ENCODE measurements at regions not wholly inside any gene's neighbourhood (a gene's known extent, or its start where the extent isn't known, plus 50 kb on each side); places are given as distances from the start of the nearest gene placed in this dataset.

DNA sequence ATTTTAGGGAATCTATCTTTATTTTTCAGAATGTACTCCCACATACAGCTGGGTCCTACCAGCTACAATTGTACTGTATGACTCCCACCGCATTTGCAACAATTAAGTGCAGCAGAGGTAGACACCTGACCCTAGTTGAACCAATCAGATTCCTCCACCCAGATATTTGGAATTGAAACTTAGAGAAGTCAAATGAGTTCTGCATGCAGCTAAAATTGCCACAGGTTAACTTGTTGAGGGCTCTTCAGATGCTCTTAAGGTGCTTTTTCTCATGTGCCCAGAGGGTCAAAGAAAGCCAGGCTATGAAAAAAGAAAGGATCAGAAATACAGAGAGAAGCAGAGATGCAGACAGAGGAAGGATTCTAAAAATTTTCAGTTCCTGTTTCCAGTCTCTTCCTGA lies 68.0 kb upstream of the TES start:
- TF ChIP-seq, protein P1, sequence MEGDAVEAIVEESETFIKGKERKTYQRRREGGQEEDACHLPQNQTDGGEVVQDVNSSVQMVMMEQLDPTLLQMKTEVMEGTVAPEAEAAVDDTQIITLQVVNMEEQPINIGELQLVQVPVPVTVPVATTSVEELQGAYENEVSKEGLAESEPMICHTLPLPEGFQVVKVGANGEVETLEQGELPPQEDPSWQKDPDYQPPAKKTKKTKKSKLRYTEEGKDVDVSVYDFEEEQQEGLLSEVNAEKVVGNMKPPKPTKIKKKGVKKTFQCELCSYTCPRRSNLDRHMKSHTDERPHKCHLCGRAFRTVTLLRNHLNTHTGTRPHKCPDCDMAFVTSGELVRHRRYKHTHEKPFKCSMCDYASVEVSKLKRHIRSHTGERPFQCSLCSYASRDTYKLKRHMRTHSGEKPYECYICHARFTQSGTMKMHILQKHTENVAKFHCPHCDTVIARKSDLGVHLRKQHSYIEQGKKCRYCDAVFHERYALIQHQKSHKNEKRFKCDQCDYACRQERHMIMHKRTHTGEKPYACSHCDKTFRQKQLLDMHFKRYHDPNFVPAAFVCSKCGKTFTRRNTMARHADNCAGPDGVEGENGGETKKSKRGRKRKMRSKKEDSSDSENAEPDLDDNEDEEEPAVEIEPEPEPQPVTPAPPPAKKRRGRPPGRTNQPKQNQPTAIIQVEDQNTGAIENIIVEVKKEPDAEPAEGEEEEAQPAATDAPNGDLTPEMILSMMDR (IDR thresholded peaks at IDR 0.05) = no peak
- H3K27ac ChIP-seq = no peak overlapping the region
- intact Hi-C loops (cut with DNase I) = no loop called here

DNA sequence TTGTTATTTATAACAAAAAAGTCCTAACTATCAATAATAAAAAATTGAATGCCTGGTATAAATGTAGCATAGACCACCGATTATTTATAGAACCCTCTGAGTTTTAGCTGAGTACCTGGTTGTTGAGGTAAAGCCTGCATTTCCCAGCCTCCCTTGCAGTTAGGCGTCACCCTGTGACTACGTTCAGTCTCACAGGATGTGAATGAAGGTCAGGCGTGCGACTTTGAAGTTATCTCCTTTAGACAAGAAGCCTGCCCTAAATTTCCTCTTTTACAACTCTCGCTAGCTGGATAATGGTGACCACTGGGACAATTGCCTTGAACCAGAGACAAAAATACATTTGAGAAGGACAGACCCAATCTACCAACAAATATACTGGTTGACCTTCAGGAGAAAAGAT lies 67.5 kb upstream of the TES start:
- H3K27ac ChIP-seq = no peak overlapping the region
- H3K9ac ChIP-seq (ENCODE audit: low read depth in 2 of 2, low read length in 2 of 2) = no peak overlapping the region
- no peak for DNase-seq
- no peaks in the 10 kb centered on the region for H3K27me3 ChIP-seq
- intact Hi-C loops (cut with DNase I) = no loop called here
- TF ChIP-seq, protein P1 (IDR thresholded peaks at IDR 0.05) = no peak
- H3K4me3 ChIP-seq = no peak overlapping the region
- H3K9me3 ChIP-seq = no peaks in the 10 kb centered on the region
- H3K4me1 ChIP-seq = no peaks in the 10 kb centered on the region
- no peaks in the 10 kb centered on the region for H3K36me3 ChIP-seq

More for the DNA sequence above, 68.0 kb upstream of the TES start:
- Histone ChIP-seq H3K4me3 (no peak overlapping the region), H3K9ac (ENCODE audit: low read depth in 2 of 2, low read length in 2 of 2) (no peak overlapping the region), H3K9me3 (no peaks in the 10 kb centered on the region), H3K36me3 (no peaks in the 10 kb centered on the region), H3K4me1 (no peaks in the 10 kb centered on the region), H3K27me3 (no peaks in the 10 kb centered on the region)
- no peak for DNase-seq

DNA sequence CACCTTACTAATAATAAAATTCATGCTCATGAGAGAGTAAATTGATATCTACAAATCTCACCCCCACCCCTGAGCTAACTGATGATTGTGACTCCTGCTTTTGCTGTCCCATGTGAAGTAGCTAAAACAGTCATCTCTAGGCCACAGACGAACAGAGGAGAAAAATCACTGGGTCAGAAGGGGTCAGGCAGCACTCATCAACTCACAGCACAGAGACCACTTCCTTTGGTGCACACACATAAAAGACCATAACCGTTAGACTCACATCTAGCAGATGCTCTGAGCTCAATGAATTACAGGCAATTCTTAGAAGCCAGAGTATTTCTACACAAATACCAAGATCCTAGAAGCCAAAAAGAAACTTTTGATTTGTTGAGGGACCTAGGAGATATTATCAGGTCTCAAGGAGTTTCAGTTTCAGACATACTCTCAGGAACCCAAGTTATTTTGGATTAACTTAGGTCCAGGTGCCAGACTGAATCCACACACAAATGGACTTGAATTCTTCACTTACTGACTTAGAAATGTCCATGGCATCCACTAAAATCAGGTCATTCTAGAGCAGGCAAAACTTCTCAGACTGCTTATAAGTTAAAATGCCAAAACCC lies 65.0 kb upstream of the TES start:
- Histone ChIP-seq H3K27me3 (no peaks in the 10 kb centered on the region), H3K9ac (ENCODE audit: low read depth in 2 of 2, low read length in 2 of 2) (no peak overlapping the region), H3K27ac (no peak overlapping the region), H3K4me3 (no peak overlapping the region), H3K4me1 (no peaks in the 10 kb centered on the region), H3K9me3 (no peaks in the 10 kb centered on the region), H3K36me3 (no peaks in the 10 kb centered on the region)
- TF ChIP-seq, protein P1 (IDR thresholded peaks at IDR 0.05) = no peak
- intact Hi-C loops (cut with DNase I) = no loop called here
- DNase-seq = no peak

DNA sequence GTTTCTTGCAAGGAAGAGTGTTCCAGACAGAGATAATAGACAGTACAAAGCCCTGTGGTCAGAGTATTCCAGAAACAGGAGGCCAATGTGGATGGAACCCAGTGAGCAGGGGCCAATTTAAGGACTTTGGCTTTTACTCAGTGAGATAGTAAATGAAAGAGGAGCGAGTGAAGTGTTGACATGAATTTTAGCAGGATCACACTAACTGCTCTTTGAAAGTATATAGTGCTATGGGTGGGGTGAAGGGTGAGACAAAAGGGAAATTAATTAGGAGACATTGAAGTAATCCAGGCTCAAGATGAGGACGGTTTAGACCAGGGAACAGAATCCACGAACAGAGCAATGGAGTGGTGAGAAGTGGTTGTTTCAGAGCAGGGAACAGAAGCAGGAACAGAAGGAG lies 62.2 kb upstream of the TES start:
- intact Hi-C loops (cut with DNase I) = no loop called here
- Histone ChIP-seq H3K9me3 (no peaks in the 10 kb centered on the region), H3K27me3 (no peaks in the 10 kb centered on the region), H3K36me3 (no peaks in the 10 kb centered on the region), H3K27ac (no peak overlapping the region), H3K4me3 (no peak overlapping the region), H3K4me1 (no peaks in the 10 kb centered on the region), H3K9ac (ENCODE audit: low read depth in 2 of 2, low read length in 2 of 2) (no peak overlapping the region)
- DNase-seq = no peak
- TF ChIP-seq, protein P1 (IDR thresholded peaks at IDR 0.05) = no peak

DNA sequence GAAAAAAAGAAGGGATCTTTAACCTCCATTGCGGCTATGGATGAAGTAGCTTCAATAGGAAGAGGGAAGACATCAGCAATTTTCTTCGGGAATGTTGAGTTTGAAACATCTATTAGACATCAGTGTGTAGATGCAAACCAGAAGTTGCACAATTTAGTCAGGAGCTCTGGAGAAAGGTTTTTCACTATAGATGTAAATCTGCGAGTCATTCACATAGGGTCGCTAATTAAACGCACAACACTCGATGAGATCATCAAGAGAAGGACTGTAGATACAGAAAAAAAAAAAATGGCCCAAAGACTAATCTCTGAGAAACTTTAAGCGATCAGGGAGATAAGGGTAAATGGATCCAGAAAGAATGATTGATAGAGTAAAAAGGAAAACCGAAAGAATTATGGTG lies 61.7 kb upstream of the TES start:
- Histone ChIP-seq H3K27me3 (no peaks in the 10 kb centered on the region), H3K9me3 (no peaks in the 10 kb centered on the region), H3K27ac (no peak overlapping the region), H3K9ac (ENCODE audit: low read depth in 2 of 2, low read length in 2 of 2) (no peak overlapping the region), H3K36me3 (no peaks in the 10 kb centered on the region), H3K4me1 (no peaks in the 10 kb centered on the region), H3K4me3 (no peak overlapping the region)
- intact Hi-C loops (cut with DNase I) = no loop called here
- DNase-seq = no peak
- TF ChIP-seq, protein P1 (IDR thresholded peaks at IDR 0.05) = no peak

Data from colonic mucosa (tissue), 4 donors.